Astrocyte of the hippocampus (primary cell): ENCODE measurements at regions not wholly inside any gene's neighbourhood (a gene's known extent, or its start where the extent isn't known, plus 50 kb on each side); places are given as distances from the start of the nearest gene placed in this dataset.

Experiments
- DNase-seq: peaks from one replicate; pipeline ENCODE4 v3.0.0; 2011; ENCODE audit warnings: low read depth, low spot score

DNA sequence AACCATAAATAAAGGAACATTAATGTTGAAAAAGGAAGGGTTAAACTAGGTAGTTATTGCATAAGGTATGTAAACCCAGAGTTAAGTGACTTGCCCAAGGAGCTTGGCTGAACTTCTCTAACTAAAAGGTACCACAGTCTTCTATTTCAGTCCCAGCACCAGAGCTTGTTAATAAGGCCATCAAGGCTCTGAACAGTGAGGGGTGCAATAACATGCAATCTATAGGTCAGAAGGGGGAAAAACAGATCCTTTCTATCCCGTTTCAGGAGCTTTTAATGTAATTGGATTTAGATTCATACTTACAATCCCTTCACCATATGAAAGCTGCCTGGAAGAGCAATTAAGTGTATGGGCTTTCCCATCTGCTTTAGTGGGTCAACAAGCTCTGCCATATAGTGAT is 441.5 kb upstream of the SPRY2 start:
- DNase-seq, result no peak

DNA sequence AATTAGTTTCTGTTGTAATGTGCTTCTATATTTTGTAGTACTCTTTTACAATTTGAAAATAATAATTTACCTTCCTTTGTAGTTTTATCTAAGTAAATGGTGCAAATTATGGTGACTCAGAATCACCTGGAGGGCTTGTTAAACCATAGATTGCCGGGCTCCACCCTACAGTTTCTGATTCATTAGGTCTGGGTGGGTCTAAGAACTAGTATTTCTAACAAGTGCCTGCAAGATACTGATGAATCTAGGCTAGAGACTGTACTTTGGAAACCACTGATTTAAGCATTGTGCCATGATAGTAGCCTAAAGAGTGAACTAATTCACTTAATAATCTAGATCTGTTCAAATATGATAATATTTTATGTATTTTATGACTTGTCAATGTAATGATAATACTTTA is 437.4 kb upstream of the SPRY2 start:
- DNase-seq, result no peak

- no peak for DNase-seq
Observed at GRCh38 chr13:80757694-80758093, 416.8 kb upstream of the SPRY2 start.

GRCh38 chr13:80755910-80756309 is 415.0 kb upstream of the SPRY2 start:
- DNase-seq, result peak; percentile 6

DNA sequence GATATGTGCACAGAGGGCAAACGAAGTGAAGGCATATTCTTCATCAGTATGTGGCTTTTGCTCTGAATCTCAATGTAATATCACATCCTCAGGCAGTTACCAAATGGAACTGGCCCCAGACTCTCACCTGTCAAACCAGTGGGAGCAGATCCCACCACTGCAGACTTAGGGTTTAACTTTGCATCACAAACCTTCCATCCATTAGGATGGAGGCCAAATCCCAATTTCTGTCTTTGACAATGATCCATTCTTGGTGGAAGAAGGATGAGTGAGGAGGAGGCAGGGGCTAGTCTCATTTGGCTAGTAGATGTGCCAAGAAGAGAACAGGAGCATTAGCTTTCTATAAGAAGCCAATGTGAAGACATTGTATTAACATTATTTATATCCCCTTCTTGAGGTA is 413.5 kb upstream of the SPRY2 start:
- no peak for DNase-seq

DNA sequence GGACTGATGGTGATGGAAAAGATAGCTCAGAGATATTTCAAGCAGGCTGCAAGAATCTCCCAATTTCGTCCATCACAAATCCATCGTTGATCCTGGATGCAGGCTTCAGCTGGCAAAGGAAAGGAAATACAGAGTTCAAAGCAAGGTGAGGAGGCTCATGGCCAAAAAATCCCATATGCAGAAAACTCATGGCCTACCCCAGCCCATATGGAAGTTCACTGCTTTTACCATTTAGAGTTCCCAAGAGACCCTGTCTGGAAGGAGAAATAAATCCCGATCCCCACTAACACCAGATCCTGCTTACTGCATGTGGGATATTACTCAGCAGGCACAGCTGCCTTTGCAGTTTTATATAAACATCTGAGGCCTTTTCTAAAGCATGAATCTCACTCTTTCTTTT is 412.9 kb upstream of the SPRY2 start:
- DNase-seq, result no peak

- no peak for DNase-seq
Observed at GRCh38 chr13:80751854-80752253, 410.9 kb upstream of the SPRY2 start.

DNA sequence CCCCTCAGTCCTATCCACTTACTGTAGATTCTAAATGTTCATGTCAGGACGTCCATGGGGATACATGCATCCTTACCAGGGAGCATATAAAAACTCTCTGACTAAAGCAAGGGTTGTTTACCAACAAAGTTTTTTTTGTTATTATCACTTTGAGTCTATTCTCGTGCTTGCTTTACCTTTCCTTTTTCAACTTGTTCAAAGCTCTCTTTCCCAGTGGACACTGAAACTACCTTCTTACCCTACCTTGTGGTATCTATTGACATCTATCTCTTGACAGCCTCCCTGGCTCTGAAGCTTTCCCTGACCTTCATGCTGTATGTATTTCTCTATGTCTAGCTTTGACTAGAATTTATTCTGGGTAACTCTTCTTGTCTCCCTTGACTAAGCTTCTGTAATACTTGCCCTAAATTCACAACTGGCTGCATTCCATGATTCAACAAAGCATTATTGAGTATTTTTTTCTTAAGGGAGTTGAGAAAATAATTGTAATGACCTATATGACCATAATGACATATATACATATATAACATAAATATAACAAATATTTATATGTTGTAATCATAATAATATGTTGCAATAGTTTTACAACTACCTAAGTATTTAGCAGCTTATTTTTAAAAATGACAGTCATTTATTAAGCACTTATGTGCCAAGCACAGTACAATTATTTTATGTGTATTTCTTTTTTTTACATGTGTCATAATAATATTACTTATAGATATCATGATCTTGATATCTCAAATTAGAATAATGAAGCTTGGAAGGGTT is 403.4 kb upstream of the SPRY2 start:
- DNase-seq, result no peak

- DNase-seq, result no peak
Observed at GRCh38 chr13:80742033-80742432, 401.1 kb upstream of the SPRY2 start.

- no peak for DNase-seq
Observed at GRCh38 chr13:80740071-80740470, 399.1 kb upstream of the SPRY2 start.

DNA sequence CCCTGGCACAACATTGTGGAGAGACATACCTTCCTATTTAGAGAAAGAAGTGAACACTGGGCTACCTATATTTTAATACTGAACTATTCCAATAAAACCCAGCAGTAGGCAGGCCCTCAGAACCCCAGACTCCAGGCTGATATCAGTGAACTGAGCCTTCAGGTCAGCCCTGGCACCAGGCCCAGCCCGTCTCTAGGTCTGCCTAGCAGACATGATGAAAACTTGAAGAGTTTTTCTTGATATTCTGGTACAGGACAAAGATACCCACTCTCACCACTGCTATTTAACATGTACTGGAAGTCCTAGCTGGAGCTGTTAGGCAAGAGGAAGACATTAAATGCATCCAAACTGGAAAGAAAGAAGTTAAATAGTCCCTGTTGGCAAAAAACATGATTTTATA is 396.6 kb upstream of the SPRY2 start:
- no peak for DNase-seq

GRCh38 chr13:80727321-80727975 is 386.5 kb upstream of the SPRY2 start:
- no peak for DNase-seq

- DNase-seq, result no peak
Observed at GRCh38 chr13:80726868-80727267, 385.9 kb upstream of the SPRY2 start.

- no peak for DNase-seq
Observed at GRCh38 chr13:80721689-80722088, 380.8 kb upstream of the SPRY2 start.

DNA sequence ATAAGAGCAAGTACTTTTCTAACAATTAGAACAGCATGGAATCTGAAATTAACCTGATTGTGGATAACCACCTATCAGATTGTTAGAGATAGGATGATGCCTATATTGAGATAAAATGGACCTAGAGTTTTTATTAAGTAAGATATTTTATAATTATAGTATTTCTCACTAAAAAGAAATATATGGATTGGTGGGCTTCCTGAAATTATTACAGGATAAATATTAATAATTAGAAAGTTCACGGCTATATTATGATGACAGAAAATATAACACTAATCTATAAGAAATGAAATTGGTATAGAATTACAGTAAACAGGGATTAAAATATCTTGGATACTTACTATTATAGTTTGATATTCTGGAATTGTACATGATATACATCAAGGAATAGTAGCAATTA is 378.0 kb upstream of the SPRY2 start:
- no peak for DNase-seq

GRCh38 chr13:80717776-80718175 is 376.9 kb upstream of the SPRY2 start:
- no peak for DNase-seq

GRCh38 chr13:80716610-80717081 is 375.7 kb upstream of the SPRY2 start:
- DNase-seq, result peak; percentile 13

GRCh38 chr13:80712026-80712425 is 371.1 kb upstream of the SPRY2 start:
- no peak for DNase-seq

GRCh38 chr13:80708791-80709190 is 367.9 kb upstream of the SPRY2 start:
- DNase-seq, result no peak

DNA sequence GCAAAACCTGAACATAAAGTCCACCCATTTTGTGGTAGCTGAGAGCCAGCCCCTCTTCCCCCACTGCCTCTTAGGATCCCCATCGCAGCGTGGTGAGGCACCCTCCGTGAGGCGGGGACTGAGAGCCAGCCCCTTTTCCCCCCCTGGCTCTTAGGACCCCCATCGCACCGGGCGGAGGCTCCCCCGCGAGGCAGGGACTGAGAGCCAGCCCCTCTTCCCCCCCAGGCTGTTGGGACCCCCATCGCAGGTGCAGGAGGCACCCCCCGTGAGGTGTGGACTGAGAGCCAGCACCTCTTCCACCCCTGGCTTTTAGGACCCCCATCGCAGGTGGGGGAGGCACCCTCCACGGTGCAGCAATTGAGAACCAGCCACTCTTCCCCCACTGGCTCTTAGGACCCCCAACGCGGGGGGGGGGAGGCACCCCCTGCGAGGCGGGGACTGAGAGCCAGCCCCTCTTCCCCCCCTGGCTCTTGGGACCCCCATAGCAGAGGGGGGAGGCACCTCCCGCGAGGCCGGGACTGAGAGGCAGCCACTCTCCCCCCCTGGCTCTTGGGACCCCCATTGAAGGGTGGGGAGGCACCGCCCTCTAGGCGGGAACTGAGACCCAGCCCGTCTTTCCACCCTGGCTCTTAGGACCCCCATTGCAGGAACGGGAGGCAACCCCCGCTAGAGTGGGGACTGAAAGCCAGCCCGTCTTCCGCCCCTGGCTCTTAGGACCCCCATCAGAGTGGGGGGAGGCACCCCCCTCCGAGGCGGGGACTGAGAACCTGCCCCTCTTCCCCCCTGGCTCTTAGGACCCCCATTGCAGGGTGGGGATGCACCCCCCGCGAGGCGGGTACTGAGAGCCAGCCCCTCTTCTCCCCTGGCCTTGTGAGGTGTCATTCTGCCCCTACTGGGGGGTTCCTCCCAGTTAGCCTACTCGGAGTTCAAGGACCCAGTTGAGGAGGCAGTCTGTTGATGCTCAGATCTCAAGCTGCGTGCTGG is 366.4 kb upstream of the SPRY2 start:
- no peak for DNase-seq

DNA sequence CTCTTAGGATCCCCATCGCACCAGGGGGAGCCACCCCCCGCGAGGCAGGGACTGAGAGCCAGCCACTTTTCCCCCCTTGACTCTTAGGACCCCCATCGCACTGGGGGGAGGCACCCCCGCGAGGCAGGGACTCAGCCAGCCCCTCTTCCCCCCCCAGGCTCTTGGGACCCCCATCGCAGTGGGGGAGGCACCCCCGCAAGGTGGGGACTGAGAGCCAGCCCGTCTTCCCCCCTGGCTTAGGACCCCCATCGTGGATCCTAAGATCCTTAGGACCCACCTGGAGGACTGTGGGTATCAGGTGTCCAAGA is 365.2 kb upstream of the SPRY2 start:
- DNase-seq, result no peak
